Smooth muscle cell (in vitro differentiated cells): ENCODE measurements at regions not wholly inside any gene's neighbourhood (a gene's known extent, or its start where the extent isn't known, plus 50 kb on each side); places are given as distances from the start of the nearest gene placed in this dataset.

Source experiments
- DNase-seq: peaks from one replicate; lab custom pipeline; 2025; ENCODE audit not compliant: unreplicated experiment; lab: John Stamatoyannopoulos, UW
- H2AFZ ChIP-seq: fragments of 200-600 bp; sonication (generic); 2 replicates; pipeline ENCODE4 v1.6.0; 2016; ENCODE audit warnings: antibody characterized with exemption, low read depth, mild to moderate bottlenecking
- H3F3A ChIP-seq: fragments of 200-600 bp; sonication (generic); 2 replicates; pipeline ENCODE4 v1.6.0; 2017; ENCODE audit warnings: antibody characterized with exemption, low read depth
- H3K27ac ChIP-seq: fragments of 200-600 bp; sonication (generic); 2 replicates; pipeline ENCODE4 v1.5.1; 2016; ENCODE audit warnings: low read depth, mild to moderate bottlenecking
- H3K27me3 ChIP-seq: fragments of 200-600 bp; sonication (generic); 2 replicates; pipeline ENCODE4 v1.6.1; 2016; ENCODE audit warnings: low read depth, mild to moderate bottlenecking
- H3K36me3 ChIP-seq: fragments of 200-600 bp; sonication (generic); 2 replicates; pipeline ENCODE4 v1.5.1; 2016; ENCODE audit warnings: low read depth
- H3K4me1 ChIP-seq: fragments of 200-600 bp; sonication (generic); 2 replicates; pipeline ENCODE4 v1.5.1; 2016; ENCODE audit warnings: low read depth
- H3K4me2 ChIP-seq: fragments of 200-600 bp; sonication (generic); 2 replicates; pipeline ENCODE4 v1.6.0; 2016; ENCODE audit warnings: mild to moderate bottlenecking
- H3K4me3 ChIP-seq: fragments of 200-600 bp; sonication (generic); 2 replicates; pipeline ENCODE4 v1.5.1; 2016; ENCODE audit warnings: mild to moderate bottlenecking
- H3K79me2 ChIP-seq: fragments of 200-600 bp; sonication (generic); 2 replicates; pipeline ENCODE4 v1.6.0; 2016; ENCODE audit warnings: low read depth, mild to moderate bottlenecking
- H3K9ac ChIP-seq: fragments of 200-600 bp; sonication (generic); 2 replicates; pipeline ENCODE4 v1.6.0; 2016; ENCODE audit warnings: low read depth
- H3K9me3 ChIP-seq: fragments of 200-600 bp; sonication (generic); replicated peaks from 2 replicates; pipeline ENCODE4 v1.5.1; 2016; ENCODE audit warnings: low read depth
- H4K20me1 ChIP-seq: fragments of 200-600 bp; sonication (generic); 2 replicates; pipeline ENCODE4 v1.6.0; 2016; ENCODE audit warnings: low read depth
- WGBS: methylation state at CpG from one replicate; pipeline ENCODE4 v1.1.7; 2016; ENCODE audit warnings: low lambda C conversion rate; 5-methylcytosine and 5-hydroxymethylcytosine counted together
- TF ChIP-seq, protein P1 (sequence below): fragments of 200-600 bp; sonication (generic); IDR thresholded peaks from 2 replicates; pipeline ENCODE4 v1.5.1; 2017; ENCODE audit warnings: borderline replicate concordance, mild to moderate bottlenecking, antibody characterized with exemption; ENCODE audit not compliant: insufficient read depth, poor library complexity, severe bottlenecking

DNA sequence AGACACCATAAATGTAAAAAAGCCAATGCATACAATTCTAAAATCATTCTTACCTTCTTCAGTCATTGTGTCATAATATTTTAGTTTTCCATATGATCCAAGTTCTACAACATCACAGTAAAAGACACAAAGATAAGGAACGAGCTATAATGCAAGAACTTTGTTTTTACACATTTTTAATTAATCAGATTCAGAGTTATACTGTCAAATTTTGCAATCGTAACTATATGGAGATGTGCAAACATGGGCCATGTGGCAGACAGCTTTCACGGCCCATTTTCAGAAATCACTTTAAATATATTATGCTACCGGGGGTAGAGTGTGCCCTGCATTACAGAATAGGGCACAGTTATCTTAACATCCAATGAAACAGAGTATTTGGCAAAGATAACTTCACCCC is 188.4 kb downstream of the ACER2 start:
- no peak overlapping the region for H3K9ac ChIP-seq
- H3K4me1 ChIP-seq: no peaks in the 10 kb centered on the region
- no peaks in the 10 kb centered on the region for H3K27me3 ChIP-seq
- H3K4me3 ChIP-seq: no peak overlapping the region
- WGBS: 84% methylated on average over 4 of the region's 4 CpGs
- no peak overlapping the region for H3K4me2 ChIP-seq
- no peak overlapping the region for H3K27ac ChIP-seq
- no peaks in the 10 kb centered on the region for H3K9me3 ChIP-seq
- H2AFZ ChIP-seq: no peak overlapping the region
- DNase-seq: no peak
- H3K36me3 ChIP-seq: no peaks in the 10 kb centered on the region
- no peaks in the 10 kb centered on the region for H3K79me2 ChIP-seq
- TF ChIP-seq, protein P1, sequence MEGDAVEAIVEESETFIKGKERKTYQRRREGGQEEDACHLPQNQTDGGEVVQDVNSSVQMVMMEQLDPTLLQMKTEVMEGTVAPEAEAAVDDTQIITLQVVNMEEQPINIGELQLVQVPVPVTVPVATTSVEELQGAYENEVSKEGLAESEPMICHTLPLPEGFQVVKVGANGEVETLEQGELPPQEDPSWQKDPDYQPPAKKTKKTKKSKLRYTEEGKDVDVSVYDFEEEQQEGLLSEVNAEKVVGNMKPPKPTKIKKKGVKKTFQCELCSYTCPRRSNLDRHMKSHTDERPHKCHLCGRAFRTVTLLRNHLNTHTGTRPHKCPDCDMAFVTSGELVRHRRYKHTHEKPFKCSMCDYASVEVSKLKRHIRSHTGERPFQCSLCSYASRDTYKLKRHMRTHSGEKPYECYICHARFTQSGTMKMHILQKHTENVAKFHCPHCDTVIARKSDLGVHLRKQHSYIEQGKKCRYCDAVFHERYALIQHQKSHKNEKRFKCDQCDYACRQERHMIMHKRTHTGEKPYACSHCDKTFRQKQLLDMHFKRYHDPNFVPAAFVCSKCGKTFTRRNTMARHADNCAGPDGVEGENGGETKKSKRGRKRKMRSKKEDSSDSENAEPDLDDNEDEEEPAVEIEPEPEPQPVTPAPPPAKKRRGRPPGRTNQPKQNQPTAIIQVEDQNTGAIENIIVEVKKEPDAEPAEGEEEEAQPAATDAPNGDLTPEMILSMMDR: no peak
- H3F3A ChIP-seq: no peaks in the 10 kb centered on the region
- H4K20me1 ChIP-seq: no peaks in the 10 kb centered on the region

DNA sequence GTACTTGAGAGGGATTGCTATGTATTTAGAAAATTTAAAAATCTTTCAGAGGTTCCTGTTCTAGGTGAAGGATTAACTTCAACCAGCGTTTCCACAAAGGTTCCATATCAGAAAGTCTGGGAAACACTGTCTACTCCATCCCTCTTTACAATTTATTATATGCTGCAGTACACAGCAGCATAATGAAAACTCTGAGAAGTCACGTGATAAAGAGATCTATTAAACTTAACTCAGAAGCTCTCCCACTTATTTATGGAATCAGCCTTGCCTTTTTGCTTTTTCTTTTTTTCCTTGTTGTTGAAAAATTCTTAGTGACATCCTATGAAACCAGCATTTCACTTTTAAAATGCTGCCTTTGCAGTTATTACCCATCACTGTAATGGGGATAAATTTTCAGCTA is 186.2 kb downstream of the ACER2 start:
- WGBS: 85% methylated on average over 2 of the region's 2 CpGs
- Histone ChIP-seq H3K9me3 (no peaks in the 10 kb centered on the region), H3K27ac (no peak overlapping the region), H3K4me2 (no peak overlapping the region), H3K79me2 (no peaks in the 10 kb centered on the region), H3F3A (no peaks in the 10 kb centered on the region), H3K4me1 (no peaks in the 10 kb centered on the region), H3K4me3 (no peak overlapping the region), H3K36me3 (no peaks in the 10 kb centered on the region), H3K27me3 (no peaks in the 10 kb centered on the region), H4K20me1 (no peaks in the 10 kb centered on the region), H3K9ac (no peak overlapping the region), H2AFZ (no peak overlapping the region)
- TF ChIP-seq, protein P1: no peak
- no peak for DNase-seq

DNA sequence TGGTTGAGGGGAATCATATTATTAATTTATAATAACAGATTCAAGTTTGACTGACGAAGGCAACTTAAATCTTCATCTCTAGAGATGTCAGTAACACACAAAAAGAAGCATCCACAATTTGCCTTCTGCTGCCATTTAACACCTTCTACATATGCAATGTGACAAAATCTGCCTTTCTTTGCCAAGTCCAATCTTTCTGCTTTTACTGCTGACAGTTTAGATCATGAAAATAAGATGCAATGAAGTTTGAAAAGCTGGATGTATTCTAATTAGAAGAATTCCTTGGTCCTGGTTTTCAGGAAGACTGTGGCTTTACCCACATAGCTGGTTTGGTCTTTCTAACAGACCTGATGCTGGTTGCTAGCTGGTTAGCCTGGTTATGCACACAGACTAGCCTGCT is 178.9 kb downstream of the ACER2 start:
- H3K36me3 ChIP-seq: no peaks in the 10 kb centered on the region
- TF ChIP-seq, protein P1: no peak
- H3K27me3 ChIP-seq: no peaks in the 10 kb centered on the region
- no peak overlapping the region for H3K9ac ChIP-seq
- no peak overlapping the region for H3K4me2 ChIP-seq
- no peaks in the 10 kb centered on the region for H3K79me2 ChIP-seq
- no peak overlapping the region for H2AFZ ChIP-seq
- 91% methylated on average over 1 of the region's 1 CpG for WGBS
- no peaks in the 10 kb centered on the region for H3K9me3 ChIP-seq
- no peaks in the 10 kb centered on the region for H3F3A ChIP-seq
- H3K4me3 ChIP-seq: no peak overlapping the region
- no peak overlapping the region for H3K27ac ChIP-seq
- H3K4me1 ChIP-seq: peaks cover 2% of the 10 kb centered on the region
- no peaks in the 10 kb centered on the region for H4K20me1 ChIP-seq
- no peak for DNase-seq

DNA sequence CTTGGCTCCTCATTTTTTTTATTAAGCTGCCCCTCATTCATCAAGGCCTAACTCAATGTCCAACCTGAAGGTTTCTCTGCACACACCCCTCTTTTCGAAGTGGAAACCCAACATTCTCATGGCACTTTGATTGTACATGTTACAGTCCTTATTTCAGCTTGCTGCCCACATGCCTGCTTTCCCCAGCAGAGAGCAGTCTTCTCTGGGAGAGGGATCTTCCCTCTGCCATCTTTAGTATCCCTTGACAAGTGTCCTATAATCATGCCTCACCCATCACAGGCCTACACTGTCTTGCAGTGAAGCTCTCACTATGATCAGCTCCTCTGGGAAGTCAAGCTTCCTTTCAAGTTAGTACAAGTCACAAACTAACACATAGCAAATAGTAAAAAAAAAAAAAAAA is 175.1 kb downstream of the ACER2 start:
- H3K36me3 ChIP-seq: no peaks in the 10 kb centered on the region
- H2AFZ ChIP-seq: no peak overlapping the region
- 80% methylated on average over 1 of the region's 1 CpG for WGBS
- no peak overlapping the region for H3K27ac ChIP-seq
- no peak overlapping the region for H3K4me2 ChIP-seq
- H3K4me3 ChIP-seq: no peak overlapping the region
- TF ChIP-seq, protein P1: no peak
- H3K79me2 ChIP-seq: no peaks in the 10 kb centered on the region
- no peaks in the 10 kb centered on the region for H3K27me3 ChIP-seq
- peaks cover 7% of the 10 kb centered on the region for H3K4me1 ChIP-seq
- H3K9ac ChIP-seq: no peak overlapping the region
- no peaks in the 10 kb centered on the region for H3F3A ChIP-seq
- H4K20me1 ChIP-seq: no peaks in the 10 kb centered on the region
- H3K9me3 ChIP-seq: no peaks in the 10 kb centered on the region
- DNase-seq: no peak
